ENCODE measurements at regions not wholly inside any gene's neighbourhood (a gene's known extent, or its start where the extent isn't known, plus 50 kb on each side); places are given as distances from the start of the nearest gene placed in this dataset.

DNA sequence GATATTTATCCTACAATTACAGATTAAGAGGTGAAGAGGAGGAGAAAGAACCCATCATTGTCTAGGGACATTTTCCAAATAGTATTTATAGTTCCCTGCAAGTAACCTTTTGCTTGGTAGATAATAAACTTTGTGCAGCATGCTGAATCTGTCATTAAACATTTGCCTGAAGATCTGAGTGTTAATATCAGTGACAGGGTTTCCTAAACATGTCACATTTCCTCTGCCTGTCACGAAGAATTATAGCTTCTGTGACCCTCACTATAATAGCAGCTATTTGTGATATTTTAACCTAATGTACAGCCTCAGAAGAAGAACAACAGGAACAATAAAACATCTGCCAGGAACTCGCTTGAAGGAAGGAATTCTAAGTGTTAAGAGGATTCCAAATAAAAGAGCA, 350.3 kb downstream of the GXYLT1 start:
- no peak for TF ChIP-seq ZFX (IDR thresholded peaks at IDR 0.05; ENCODE audit: borderline replicate concordance)
- TF ChIP-seq CTCF (IDR thresholded peaks at IDR 0.05), result no peak
